ENCODE measurements at regions not wholly inside any gene's neighbourhood (a gene's known extent, or its start where the extent isn't known, plus 50 kb on each side); places are given as distances from the start of the nearest gene placed in this dataset.

- TF ChIP-seq CTCF (IDR thresholded peaks at IDR 0.05), result no peak
- TF ChIP-seq POLR2A (IDR thresholded peaks at IDR 0.05), result no peak
These were observed 70.8 kb upstream of the CDC42EP3 start for GRCh38 chr2:37742286-37742685.

All from ovary (tissue), 3 donors.